AG10803 (cell line): ENCODE measurements at regions not wholly inside any gene's neighbourhood (a gene's known extent, or its start where the extent isn't known, plus 50 kb on each side); places are given as distances from the start of the nearest gene placed in this dataset.
A peak's percentile ranks its signal among the peaks of the same experiment; 100 is the strongest.

Experiments used
- DNase-seq: peaks from one replicate; pipeline ENCODE4 v3.0.0; 2010; ENCODE audit warnings: low read depth
- H3K4me3 ChIP-seq: 2 replicates; pipeline ENCODE4 v1.5.1; 2011; ENCODE audit warnings: mild to moderate bottlenecking, low read length, control low read depth
- TF ChIP-seq, protein P1 (sequence below): conservative IDR thresholded peaks from 2 replicates; pipeline ENCODE4 v1.5.1; 2011; ENCODE audit warnings: mild to moderate bottlenecking, low read length, control low read depth, inconsistent platforms

GRCh38 chr2:47662552-47662951, 91.8 kb upstream of the KCNK12 start:
- no peak for DNase-seq
- no peak overlapping the region for H3K4me3 ChIP-seq
- TF ChIP-seq, protein P1, sequence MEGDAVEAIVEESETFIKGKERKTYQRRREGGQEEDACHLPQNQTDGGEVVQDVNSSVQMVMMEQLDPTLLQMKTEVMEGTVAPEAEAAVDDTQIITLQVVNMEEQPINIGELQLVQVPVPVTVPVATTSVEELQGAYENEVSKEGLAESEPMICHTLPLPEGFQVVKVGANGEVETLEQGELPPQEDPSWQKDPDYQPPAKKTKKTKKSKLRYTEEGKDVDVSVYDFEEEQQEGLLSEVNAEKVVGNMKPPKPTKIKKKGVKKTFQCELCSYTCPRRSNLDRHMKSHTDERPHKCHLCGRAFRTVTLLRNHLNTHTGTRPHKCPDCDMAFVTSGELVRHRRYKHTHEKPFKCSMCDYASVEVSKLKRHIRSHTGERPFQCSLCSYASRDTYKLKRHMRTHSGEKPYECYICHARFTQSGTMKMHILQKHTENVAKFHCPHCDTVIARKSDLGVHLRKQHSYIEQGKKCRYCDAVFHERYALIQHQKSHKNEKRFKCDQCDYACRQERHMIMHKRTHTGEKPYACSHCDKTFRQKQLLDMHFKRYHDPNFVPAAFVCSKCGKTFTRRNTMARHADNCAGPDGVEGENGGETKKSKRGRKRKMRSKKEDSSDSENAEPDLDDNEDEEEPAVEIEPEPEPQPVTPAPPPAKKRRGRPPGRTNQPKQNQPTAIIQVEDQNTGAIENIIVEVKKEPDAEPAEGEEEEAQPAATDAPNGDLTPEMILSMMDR: no peak

DNA sequence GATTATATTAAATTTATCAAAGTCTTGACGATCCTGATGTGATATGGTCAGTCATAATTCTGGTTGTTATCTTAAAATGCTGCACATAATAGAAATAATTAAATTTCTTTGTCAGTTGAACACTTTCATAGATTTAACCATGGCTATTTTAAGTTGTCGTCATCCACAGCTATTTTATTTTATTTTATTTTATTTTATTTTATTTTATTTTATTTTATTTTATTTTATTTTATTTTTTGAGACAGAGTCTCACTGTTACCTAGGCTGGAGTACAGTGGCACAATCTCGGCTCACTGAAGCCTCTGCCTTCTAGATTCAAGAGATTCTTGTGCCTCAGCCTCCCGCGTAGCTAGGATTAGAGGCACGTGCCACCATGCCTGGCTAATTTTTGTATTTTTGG, 90.5 kb upstream of the KCNK12 start:
- no peak overlapping the region for H3K4me3 ChIP-seq
- no peak for DNase-seq
- TF ChIP-seq, protein P1: no peak

GRCh38 chr2:47660168-47660567, 89.4 kb upstream of the KCNK12 start:
- TF ChIP-seq, protein P1: no peak
- DNase-seq: no peak
- no peak overlapping the region for H3K4me3 ChIP-seq

GRCh38 chr2:47658646-47659320, 88.0 kb upstream of the KCNK12 start:
- TF ChIP-seq, protein P1: no peak
- no peak overlapping the region for H3K4me3 ChIP-seq

GRCh38 chr2:47657886-47658489, 87.2 kb upstream of the KCNK12 start:
- no peak for DNase-seq
- TF ChIP-seq, protein P1: no peak
- no peak overlapping the region for H3K4me3 ChIP-seq

More at GRCh38 chr2:47658646-47659320, 88.0 kb upstream of the KCNK12 start:
- DNase-seq: no peak

GRCh38 chr2:47656715-47657600, 86.2 kb upstream of the KCNK12 start:
- peak; percentile 9 for DNase-seq
- H3K4me3 ChIP-seq: no peak overlapping the region

More at GRCh38 chr2:47656715-47657600, 86.2 kb upstream of the KCNK12 start:
- TF ChIP-seq, protein P1: no peak
